ENCODE measurements at regions not wholly inside any gene's neighbourhood (a gene's known extent, or its start where the extent isn't known, plus 50 kb on each side); places are given as distances from the start of the nearest gene placed in this dataset.
"Not testable (repeated sequence)": the region's sequence is repeated elsewhere in the genome, so short reads cannot be mapped to it uniquely, and the experiment has no call there.

GRCh38 chr18:59038295-59039039 is 101.2 kb upstream of the SEC11C start:
- no peak for DNase-seq

GRCh38 chr18:59039040-59039320 is 100.7 kb upstream of the SEC11C start:
- not testable (repeated sequence) for DNase-seq

GRCh38 chr18:59039449-59039848 is 100.2 kb upstream of the SEC11C start:
- no peak for DNase-seq

- no peak for DNase-seq
Observed at GRCh38 chr18:59040770-59041148, 98.9 kb upstream of the SEC11C start.

GRCh38 chr18:59041296-59041695 is 98.4 kb upstream of the SEC11C start:
- DNase-seq: no peak

- DNase-seq: no peak
Observed at GRCh38 chr18:59041819-59042815, 97.6 kb upstream of the SEC11C start.

GRCh38 chr18:59044855-59045254 is 94.8 kb upstream of the SEC11C start:
- DNase-seq: no peak

GRCh38 chr18:59047321-59048047 is 92.2 kb upstream of the SEC11C start:
- no peak for DNase-seq

- no peak for DNase-seq
Observed at GRCh38 chr18:59048048-59048363, 91.7 kb upstream of the SEC11C start.

GRCh38 chr18:59048378-59048777 is 91.3 kb upstream of the SEC11C start:
- DNase-seq: no peak

- DNase-seq: no peak
Observed at GRCh38 chr18:59049721-59050660, 89.7 kb upstream of the SEC11C start.

- no peak for DNase-seq
Observed at GRCh38 chr18:59050661-59051057, 89.0 kb upstream of the SEC11C start.

GRCh38 chr18:59051470-59052165 is 88.1 kb upstream of the SEC11C start:
- no peak for DNase-seq

- DNase-seq: no peak
Observed at GRCh38 chr18:59052965-59053820, 86.5 kb upstream of the SEC11C start.

- no peak for DNase-seq
Observed at GRCh38 chr18:59054496-59055287, 85.0 kb upstream of the SEC11C start.

GRCh38 chr18:59055345-59056032 is 84.2 kb upstream of the SEC11C start:
- DNase-seq: no peak

GRCh38 chr18:59056706-59057492 is 82.8 kb upstream of the SEC11C start:
- DNase-seq: peak; percentile 18 to 20

GRCh38 chr18:59057493-59057795 is 82.2 kb upstream of the SEC11C start:
- no peak for DNase-seq

GRCh38 chr18:59057969-59058368 is 81.7 kb upstream of the SEC11C start:
- DNase-seq: no peak

Measured in NCI-H187 (cell line).